Stomach (tissue), 4 donors: ENCODE measurements at regions not wholly inside any gene's neighbourhood (a gene's known extent, or its start where the extent isn't known, plus 50 kb on each side); places are given as distances from the start of the nearest gene placed in this dataset.

Source experiments
- CTCF ChIP-seq, 7 experiments: fragments of 450-650 bp in 4 of 7; fragments of 200-600 bp in 3 of 7; sonication (generic) in 3 of 7; IDR thresholded peaks; one replicate each; pipeline ENCODE4 v1.5.1; 2016 to 2019; ENCODE audit warnings: antibody characterized with exemption in 7 of 7, control low read depth in 2 of 7, mild to moderate bottlenecking in 1 of 7
- POLR2A ChIP-seq, 4 donors: fragments of 450-650 bp; IDR thresholded peaks; one replicate each; pipeline ENCODE4 v1.6.1; 2016; ENCODE audit warnings: antibody characterized with exemption in 4 of 4, control low read depth in 2 of 4, mild to moderate bottlenecking in 1 of 4, moderate library complexity in 1 of 4
- POLR2AphosphoS5 ChIP-seq, 3 donors: sonication (generic); formaldehyde crosslinking; IDR thresholded peaks; one replicate each; pipeline ENCODE4 v1.6.1; 2016; ENCODE audit warnings: antibody characterized with exemption in 3 of 3

- TF ChIP-seq POLR2A (IDR thresholded peaks at IDR 0.05) (no peak), POLR2AphosphoS5 (IDR thresholded peaks at IDR 0.05) (no peak), CTCF (IDR thresholded peaks at IDR 0.05) (no peak)
Measured at GRCh38 chr18:68417166-68417799, 297.6 kb downstream of the TMX3 start.
